ENCODE measurements at regions not wholly inside any gene's neighbourhood (a gene's known extent, or its start where the extent isn't known, plus 50 kb on each side); places are given as distances from the start of the nearest gene placed in this dataset.

DNA sequence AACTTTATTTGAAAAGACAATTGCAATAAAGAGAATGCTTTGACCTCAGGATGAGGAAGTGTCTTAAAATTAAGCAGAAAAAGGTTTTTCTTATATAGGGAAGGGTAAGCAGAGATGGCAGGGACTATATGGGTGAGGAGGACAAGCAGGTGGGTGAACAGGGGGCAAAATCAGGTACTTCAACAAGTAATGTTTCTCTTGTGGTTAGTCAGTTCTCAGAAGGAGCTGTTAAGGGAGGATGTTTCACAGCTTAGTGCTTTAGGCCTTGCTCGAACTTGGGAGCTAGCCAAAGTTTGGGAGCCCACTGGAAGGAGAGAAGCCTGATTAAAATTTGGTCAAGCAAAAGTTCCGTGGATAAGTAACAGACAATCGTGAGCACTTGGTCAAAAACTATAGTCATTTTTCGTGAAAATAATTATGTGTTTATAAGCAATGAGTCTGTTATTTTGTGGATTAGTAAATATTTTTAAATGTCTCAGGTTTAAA lies 364.2 kb upstream of the TMPO start:
- WGBS, 5 donors = 79 to 86% (median 84%) methylated on average over 4 of the region's 4 CpGs
- Histone ChIP-seq H3K36me3 (no peaks in the 10 kb centered on the region), H3K27ac (no peak overlapping the region), H3K4me1 (no peaks in the 10 kb centered on the region), H3K27me3 (replicated peaks in 1 of 7) (no peaks in the 10 kb centered on the region), H3K9me3 (no peaks in the 10 kb centered on the region), H3K4me3 (no peak overlapping the region)
- TF ChIP-seq, protein P1, sequence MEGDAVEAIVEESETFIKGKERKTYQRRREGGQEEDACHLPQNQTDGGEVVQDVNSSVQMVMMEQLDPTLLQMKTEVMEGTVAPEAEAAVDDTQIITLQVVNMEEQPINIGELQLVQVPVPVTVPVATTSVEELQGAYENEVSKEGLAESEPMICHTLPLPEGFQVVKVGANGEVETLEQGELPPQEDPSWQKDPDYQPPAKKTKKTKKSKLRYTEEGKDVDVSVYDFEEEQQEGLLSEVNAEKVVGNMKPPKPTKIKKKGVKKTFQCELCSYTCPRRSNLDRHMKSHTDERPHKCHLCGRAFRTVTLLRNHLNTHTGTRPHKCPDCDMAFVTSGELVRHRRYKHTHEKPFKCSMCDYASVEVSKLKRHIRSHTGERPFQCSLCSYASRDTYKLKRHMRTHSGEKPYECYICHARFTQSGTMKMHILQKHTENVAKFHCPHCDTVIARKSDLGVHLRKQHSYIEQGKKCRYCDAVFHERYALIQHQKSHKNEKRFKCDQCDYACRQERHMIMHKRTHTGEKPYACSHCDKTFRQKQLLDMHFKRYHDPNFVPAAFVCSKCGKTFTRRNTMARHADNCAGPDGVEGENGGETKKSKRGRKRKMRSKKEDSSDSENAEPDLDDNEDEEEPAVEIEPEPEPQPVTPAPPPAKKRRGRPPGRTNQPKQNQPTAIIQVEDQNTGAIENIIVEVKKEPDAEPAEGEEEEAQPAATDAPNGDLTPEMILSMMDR (IDR thresholded peaks at IDR 0.05 in 8 of 11, conservative IDR thresholded peaks at IDR 0.05 in 3 of 11) = no peak
- no peak for TF ChIP-seq POLR2AphosphoS5 (IDR thresholded peaks at IDR 0.05)
- TF ChIP-seq POLR2A (IDR thresholded peaks at IDR 0.05) = no peak
- intact Hi-C loops (cut with DNase I; ENCODE audit: low total_unique reads) = no loop called here
- no peak for DNase-seq

DNA sequence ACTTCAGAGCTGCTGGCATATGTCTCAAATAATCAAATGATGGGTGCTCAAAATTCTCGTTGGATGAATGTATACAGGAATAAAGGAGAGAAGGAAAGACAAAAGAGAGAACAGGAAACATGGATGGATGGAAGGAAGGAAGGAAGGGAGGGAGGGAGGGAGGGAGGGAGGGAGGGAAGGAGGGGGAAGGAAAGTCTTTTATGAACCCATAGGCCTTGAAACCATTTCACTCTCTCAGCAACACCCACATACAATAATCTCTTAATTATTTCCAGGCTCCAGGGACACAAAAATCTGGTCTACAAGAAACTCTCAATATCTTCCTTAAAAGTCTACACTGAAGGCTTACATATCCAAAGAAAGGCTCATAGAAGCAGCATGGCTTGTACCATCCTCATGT lies 363.4 kb upstream of the TMPO start:
- H3K4me3 ChIP-seq = no peak overlapping the region
- intact Hi-C loops (cut with DNase I; ENCODE audit: low total_unique reads) = no loop called here
- H3K27me3 ChIP-seq (replicated peaks in 1 of 7) = no peaks in the 10 kb centered on the region
- H3K4me1 ChIP-seq = no peaks in the 10 kb centered on the region
- WGBS, 5 donors = 45 to 70% (median 57%) methylated on average over 1 of the region's 1 CpG
- H3K27ac ChIP-seq = no peak overlapping the region
- no peak for DNase-seq
- no peaks in the 10 kb centered on the region for H3K36me3 ChIP-seq
- TF ChIP-seq POLR2AphosphoS5 (IDR thresholded peaks at IDR 0.05) (no peak), POLR2A (IDR thresholded peaks at IDR 0.05) (no peak)
- TF ChIP-seq, protein P1 (IDR thresholded peaks at IDR 0.05 in 8 of 11, conservative IDR thresholded peaks at IDR 0.05 in 3 of 11) = no peak
- H3K9me3 ChIP-seq = no peaks in the 10 kb centered on the region

DNA sequence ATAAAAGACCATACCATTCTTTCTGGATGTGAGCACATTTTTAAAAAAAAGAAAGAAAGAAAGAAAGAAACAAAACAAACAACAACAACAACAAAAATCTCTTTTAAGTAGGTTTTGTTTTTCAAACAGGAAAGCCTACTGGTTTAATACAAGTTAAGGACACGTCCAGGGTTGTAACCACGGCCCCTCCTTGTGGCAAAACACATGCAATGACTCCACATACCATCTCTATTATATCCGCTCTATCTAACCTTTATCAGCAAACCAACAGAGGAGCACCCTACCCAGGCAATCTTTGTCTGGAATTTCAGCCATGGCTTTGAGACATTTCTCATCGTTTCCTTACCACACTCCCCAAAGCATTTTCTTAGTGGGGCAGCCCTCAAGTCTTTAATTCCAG lies 360.5 kb upstream of the TMPO start:
- Histone ChIP-seq H3K27me3 (replicated peaks in 1 of 7) (no peaks in the 10 kb centered on the region), H3K27ac (no peak overlapping the region), H3K36me3 (no peaks in the 10 kb centered on the region), H3K9me3 (no peaks in the 10 kb centered on the region), H3K4me1 (no peaks in the 10 kb centered on the region), H3K4me3 (no peak overlapping the region)
- TF ChIP-seq, protein P1 (IDR thresholded peaks at IDR 0.05 in 8 of 11, conservative IDR thresholded peaks at IDR 0.05 in 3 of 11) = peak in 5 of 11 experiments; percentile 6 to 20 (median 20)
- no peak for TF ChIP-seq POLR2A (IDR thresholded peaks at IDR 0.05)
- no peak for DNase-seq
- intact Hi-C loops (cut with DNase I; ENCODE audit: low total_unique reads) = no loop called here
- WGBS, 5 donors = 22 to 32% (median 27%) methylated on average over 4 of the region's 4 CpGs

DNA sequence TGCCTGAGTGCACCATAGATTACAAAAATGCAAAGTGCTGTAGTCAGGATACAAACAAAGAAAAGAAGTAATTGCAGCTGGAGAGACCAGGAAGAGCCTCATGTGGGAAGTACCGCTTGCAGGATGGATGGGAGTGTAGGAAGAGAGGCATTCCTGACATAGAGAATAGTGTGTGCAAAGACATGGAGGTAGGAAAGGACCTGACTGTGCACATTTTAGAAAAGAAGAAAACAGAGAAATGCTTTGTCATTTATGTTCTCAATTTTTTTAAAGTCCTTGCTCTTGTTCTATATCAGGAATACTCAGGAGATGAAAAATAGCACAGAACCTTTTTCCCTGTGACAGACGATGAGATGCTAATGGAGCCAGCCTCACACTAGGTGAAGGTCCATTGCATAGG lies 358.7 kb upstream of the TMPO start:
- Histone ChIP-seq H3K9me3 (no peaks in the 10 kb centered on the region), H3K4me1 (no peaks in the 10 kb centered on the region), H3K27ac (no peak overlapping the region), H3K27me3 (replicated peaks in 1 of 7) (no peaks in the 10 kb centered on the region), H3K4me3 (no peak overlapping the region), H3K36me3 (no peaks in the 10 kb centered on the region)
- 79 to 86% (median 85%) methylated on average over 2 of the region's 2 CpGs for WGBS, 5 donors
- DNase-seq = no peak
- TF ChIP-seq POLR2AphosphoS5 (IDR thresholded peaks at IDR 0.05) (no peak), POLR2A (IDR thresholded peaks at IDR 0.05) (no peak)
- TF ChIP-seq, protein P1 (IDR thresholded peaks at IDR 0.05 in 8 of 11, conservative IDR thresholded peaks at IDR 0.05 in 3 of 11) = no peak
- intact Hi-C loops (cut with DNase I; ENCODE audit: low total_unique reads) = no loop called here

Measured in spleen (tissue), 11 donors.